ENCODE measurements at regions not wholly inside any gene's neighbourhood (a gene's known extent, or its start where the extent isn't known, plus 50 kb on each side); places are given as distances from the start of the nearest gene placed in this dataset.
"Not testable (repeated sequence)": the region's sequence is repeated elsewhere in the genome, so short reads cannot be mapped to it uniquely, and the experiment has no call there.

DNA sequence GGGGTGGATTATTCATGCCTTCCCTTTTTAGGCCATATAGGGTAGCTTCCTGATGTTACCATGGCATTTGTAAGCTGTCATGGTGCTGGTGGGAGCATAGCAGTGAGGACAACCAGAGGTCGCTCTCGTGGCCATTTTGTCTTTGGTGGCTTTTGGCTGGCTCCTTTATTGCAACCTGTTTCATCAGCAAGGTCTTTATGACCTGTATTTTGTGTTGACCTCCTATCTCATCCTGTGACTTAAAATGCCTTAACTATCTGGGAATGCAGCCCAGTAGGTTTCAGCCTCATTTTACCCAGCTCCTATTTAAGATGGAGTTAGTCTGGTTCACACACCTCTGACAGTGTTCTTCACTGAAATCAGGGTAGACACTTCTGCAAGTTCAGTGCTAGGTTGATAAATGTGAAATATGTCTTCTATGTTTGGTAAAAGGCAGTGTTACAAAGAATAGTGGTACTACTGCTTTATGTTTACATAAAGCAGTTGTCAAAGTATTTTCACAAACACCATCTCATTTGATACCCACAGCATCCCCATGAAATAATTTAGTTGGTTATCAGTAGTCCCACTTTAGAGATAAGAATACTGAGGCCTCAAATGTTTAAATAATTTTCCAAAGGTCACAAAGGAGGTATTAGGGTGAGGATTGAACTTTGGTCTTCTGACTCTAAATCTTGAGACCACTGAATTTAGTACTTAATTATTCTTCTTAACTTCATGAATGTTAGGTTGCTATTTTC, 77.1 kb upstream of the C4orf54 start:
- 80% methylated on average over 2 of the region's 2 CpGs for WGBS
- Histone ChIP-seq H3K27me3 (ENCODE audit: control insufficient read depth, insufficient read depth) (no peaks in the 10 kb centered on the region), H3K27ac (ENCODE audit: low read length) (no peak overlapping the region), H3K4me3 (ENCODE audit: low read length) (no peak overlapping the region), H3K4me1 (ENCODE audit: control insufficient read depth, insufficient read depth, low read length) (no peaks in the 10 kb centered on the region), H3K9me3 (ENCODE audit: control insufficient read depth, low read length) (no peaks in the 10 kb centered on the region)
- intact Hi-C loops (cut with DNase I), result no loop called here
- no peak for DNase-seq
- no peak for ATAC-seq

- H3K27me3 ChIP-seq (ENCODE audit: control insufficient read depth, insufficient read depth); DNase-seq; ATAC-seq; intact Hi-C loops (cut with DNase I); H3K27ac ChIP-seq (ENCODE audit: low read length); H3K4me3 ChIP-seq (ENCODE audit: low read length); H3K9me3 ChIP-seq (ENCODE audit: control insufficient read depth, low read length); H3K4me1 ChIP-seq (ENCODE audit: control insufficient read depth, insufficient read depth, low read length): not testable (repeated sequence)
- 71% methylated on average over 4 of the region's 4 CpGs for WGBS
Measured at GRCh38 chr4:99733455-99733854, 75.8 kb upstream of the C4orf54 start.

- WGBS, result 92% methylated on average over 1 of the region's 1 CpG
- Histone ChIP-seq H3K4me1 (ENCODE audit: control insufficient read depth, insufficient read depth, low read length) (no peaks in the 10 kb centered on the region), H3K9me3 (ENCODE audit: control insufficient read depth, low read length) (no peaks in the 10 kb centered on the region), H3K27me3 (ENCODE audit: control insufficient read depth, insufficient read depth) (no peaks in the 10 kb centered on the region), H3K27ac (ENCODE audit: low read length) (no peak overlapping the region), H3K4me3 (ENCODE audit: low read length) (no peak overlapping the region)
- no peak for ATAC-seq
- intact Hi-C loops (cut with DNase I), result loop anchor here in 2 of 4 donors (10.0 kb wide), 2 partner anchors 54 to 76 kb away; no protein-coding TSS in a partner anchor
- no peak for DNase-seq
Measured at GRCh38 chr4:99729186-99729585, 71.6 kb upstream of the C4orf54 start.

DNA sequence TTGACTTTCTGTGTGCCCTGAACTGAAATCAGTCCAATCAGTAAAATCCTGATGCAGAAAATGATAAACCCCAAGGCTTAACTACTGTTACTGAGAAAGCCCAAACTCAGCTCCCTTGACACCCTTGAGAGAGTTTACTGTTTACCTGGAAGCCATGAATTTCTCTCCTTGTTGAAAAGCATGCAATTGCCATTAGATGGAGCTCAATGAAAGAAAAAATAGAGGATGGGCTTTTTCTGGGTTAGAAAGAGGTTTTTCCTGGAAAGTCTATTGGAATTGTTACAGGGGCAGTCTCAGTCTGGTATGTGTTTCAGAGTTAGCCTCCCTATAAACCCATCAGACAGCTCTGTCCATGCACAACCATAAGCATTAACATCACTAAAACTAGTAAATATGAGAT, 66.4 kb upstream of the C4orf54 start:
- H3K27ac ChIP-seq (ENCODE audit: low read length), result peak overlapping the region; percentile 92
- no peak overlapping the region for H3K4me3 ChIP-seq (ENCODE audit: low read length)
- H3K4me1 ChIP-seq (ENCODE audit: control insufficient read depth, insufficient read depth, low read length), result peaks cover 7% of the 10 kb centered on the region
- DNase-seq, result no peak
- no peaks in the 10 kb centered on the region for H3K9me3 ChIP-seq (ENCODE audit: control insufficient read depth, low read length)
- ATAC-seq, result peak in 1 of 2 donors; percentile 10
- intact Hi-C loops (cut with DNase I), result loop anchor here in 2 of 4 donors (10.0 kb wide), 2 partner anchors 49 to 81 kb away; no protein-coding TSS in a partner anchor
- H3K27me3 ChIP-seq (ENCODE audit: control insufficient read depth, insufficient read depth), result no peaks in the 10 kb centered on the region

- Histone ChIP-seq H3K4me1 (ENCODE audit: control insufficient read depth, insufficient read depth, low read length) (peaks cover 7% of the 10 kb centered on the region), H3K27me3 (ENCODE audit: control insufficient read depth, insufficient read depth) (no peaks in the 10 kb centered on the region), H3K27ac (ENCODE audit: low read length) (peak overlapping the region; percentile 92), H3K4me3 (ENCODE audit: low read length) (no peak overlapping the region), H3K9me3 (ENCODE audit: control insufficient read depth, low read length) (no peaks in the 10 kb centered on the region)
- DNase-seq, result peak; percentile 48 to 76 (median 73)
- intact Hi-C loops (cut with DNase I), result loop anchor here in 2 of 4 donors (10.0 kb wide), 2 partner anchors 49 to 81 kb away; no protein-coding TSS in a partner anchor
- 10% methylated on average over 3 of the region's 3 CpGs for WGBS
- ATAC-seq, result peak; percentile 94
Measured at GRCh38 chr4:99723612-99724011, 66.0 kb upstream of the C4orf54 start.

- no peaks in the 10 kb centered on the region for H3K27me3 ChIP-seq (ENCODE audit: control insufficient read depth, insufficient read depth)
- no peak overlapping the region for H3K4me3 ChIP-seq (ENCODE audit: low read length)
- peak overlapping the region; percentile 86 for H3K27ac ChIP-seq (ENCODE audit: low read length)
- no peaks in the 10 kb centered on the region for H3K9me3 ChIP-seq (ENCODE audit: control insufficient read depth, low read length)
- WGBS, result 40% methylated on average over 4 of the region's 4 CpGs
- ATAC-seq, result no peak
- intact Hi-C loops (cut with DNase I), result loop anchor here in 2 of 4 donors (10.0 kb wide), 2 partner anchors 48 to 82 kb away; no protein-coding TSS in a partner anchor
- DNase-seq, result no peak
- H3K4me1 ChIP-seq (ENCODE audit: control insufficient read depth, insufficient read depth, low read length), result peaks cover 7% of the 10 kb centered on the region
Measured at GRCh38 chr4:99722725-99723124, 65.1 kb upstream of the C4orf54 start.

GRCh38 chr4:99722006-99722405, 64.4 kb upstream of the C4orf54 start:
- Histone ChIP-seq H3K4me3 (ENCODE audit: low read length) (no peak overlapping the region), H3K27me3 (ENCODE audit: control insufficient read depth, insufficient read depth) (no peaks in the 10 kb centered on the region), H3K9me3 (ENCODE audit: control insufficient read depth, low read length) (no peaks in the 10 kb centered on the region), H3K27ac (ENCODE audit: low read length) (peak overlapping the region; percentile 9), H3K4me1 (ENCODE audit: control insufficient read depth, insufficient read depth, low read length) (peaks cover 7% of the 10 kb centered on the region)
- ATAC-seq, result no peak
- intact Hi-C loops (cut with DNase I), result loop anchor here in 2 of 4 donors (10.0 kb wide), 2 partner anchors 47 to 83 kb away; no protein-coding TSS in a partner anchor
- DNase-seq, result no peak
- WGBS, result 67% methylated on average over 1 of the region's 1 CpG

GRCh38 chr4:99720206-99720605, 62.6 kb upstream of the C4orf54 start:
- ATAC-seq (no peak), DNase-seq (no peak)
- intact Hi-C loops (cut with DNase I), result loop anchor here in 2 of 4 donors (10.0 kb wide), 2 partner anchors 45 to 85 kb away; no protein-coding TSS in a partner anchor
- Histone ChIP-seq H3K27me3 (ENCODE audit: control insufficient read depth, insufficient read depth) (no peaks in the 10 kb centered on the region), H3K4me3 (ENCODE audit: low read length) (no peak overlapping the region), H3K27ac (ENCODE audit: low read length) (no peak overlapping the region), H3K9me3 (ENCODE audit: control insufficient read depth, low read length) (no peaks in the 10 kb centered on the region), H3K4me1 (ENCODE audit: control insufficient read depth, insufficient read depth, low read length) (peaks cover 7% of the 10 kb centered on the region)

- ATAC-seq (no peak), DNase-seq (no peak)
- H3K4me3 ChIP-seq (ENCODE audit: low read length), result no peak overlapping the region
- WGBS, result 32% methylated on average over 1 of the region's 1 CpG
- intact Hi-C loops (cut with DNase I), result no loop called here
- H3K9me3 ChIP-seq (ENCODE audit: control insufficient read depth, low read length), result no peaks in the 10 kb centered on the region
- no peaks in the 10 kb centered on the region for H3K27me3 ChIP-seq (ENCODE audit: control insufficient read depth, insufficient read depth)
- no peak overlapping the region for H3K27ac ChIP-seq (ENCODE audit: low read length)
- peaks cover 1% of the 10 kb centered on the region for H3K4me1 ChIP-seq (ENCODE audit: control insufficient read depth, insufficient read depth, low read length)
Measured at GRCh38 chr4:99716996-99717395, 59.4 kb upstream of the C4orf54 start.

- no peak for ATAC-seq
- no peak overlapping the region for H3K4me3 ChIP-seq (ENCODE audit: low read length)
- intact Hi-C loops (cut with DNase I), result no loop called here
- no peak overlapping the region for H3K27ac ChIP-seq (ENCODE audit: low read length)
- no peaks in the 10 kb centered on the region for H3K4me1 ChIP-seq (ENCODE audit: control insufficient read depth, insufficient read depth, low read length)
- DNase-seq, result no peak
- no peaks in the 10 kb centered on the region for H3K27me3 ChIP-seq (ENCODE audit: control insufficient read depth, insufficient read depth)
- H3K9me3 ChIP-seq (ENCODE audit: control insufficient read depth, low read length), result no peaks in the 10 kb centered on the region
Measured at GRCh38 chr4:99715286-99715685, 57.7 kb upstream of the C4orf54 start.

GRCh38 chr4:99714179-99714578, 56.6 kb upstream of the C4orf54 start:
- intact Hi-C loops (cut with DNase I), result no loop called here
- ATAC-seq, result no peak

More at GRCh38 chr4:99714179-99714578, 56.6 kb upstream of the C4orf54 start:
- 87% methylated on average over 4 of the region's 4 CpGs for WGBS
- no peak for DNase-seq
- Histone ChIP-seq H3K27me3 (ENCODE audit: control insufficient read depth, insufficient read depth) (no peaks in the 10 kb centered on the region), H3K27ac (ENCODE audit: low read length) (no peak overlapping the region), H3K4me3 (ENCODE audit: low read length) (no peak overlapping the region), H3K4me1 (ENCODE audit: control insufficient read depth, insufficient read depth, low read length) (no peaks in the 10 kb centered on the region), H3K9me3 (ENCODE audit: control insufficient read depth, low read length) (no peaks in the 10 kb centered on the region)

Measured in right cardiac atrium (tissue), 5 donors.